HEK293T (cell line): ENCODE measurements at regions not wholly inside any gene's neighbourhood (a gene's known extent, or its start where the extent isn't known, plus 50 kb on each side); places are given as distances from the start of the nearest gene placed in this dataset.

Experiments used
- CTCF ChIA-PET: fragments of 350-600 bp; formaldehyde crosslinking; extraction: SDS; loops from one replicate; lab custom pipeline; 2021; ENCODE audit warnings: antibody characterized with exemption, inconsistent platforms; lab: Yijun Ruan, JAX
- POLR2A ChIA-PET: fragments of 350-600 bp; formaldehyde crosslinking; extraction: SDS; loops from one replicate; lab custom pipeline; 2020; ENCODE audit warnings: antibody characterized with exemption, inconsistent platforms; lab: Yijun Ruan, JAX
- DNase-seq: peaks from one replicate; pipeline ENCODE4 v3.0.0; 2012; ENCODE audit warnings: mixed read lengths; ENCODE audit errors: extremely low spot score
- ARNT ChIP-seq: fragments of 450-650 bp; IDR thresholded peaks from 2 replicates; pipeline ENCODE4 v1.6.1; 2017; ENCODE audit warnings: mild to moderate bottlenecking
- BHLHE40 ChIP-seq: fragments of 450-650 bp; IDR thresholded peaks from 2 replicates; pipeline ENCODE4 v1.6.1; 2016; ENCODE audit warnings: mild to moderate bottlenecking, moderate library complexity, borderline replicate concordance
- CTBP1 ChIP-seq: fragments of 450-650 bp; IDR thresholded peaks from 2 replicates; pipeline ENCODE4 v1.6.1; 2016; ENCODE audit warnings: borderline replicate concordance
- ELF4 ChIP-seq: fragments of 450-650 bp; IDR thresholded peaks from 2 replicates; pipeline ENCODE4 v1.6.1; 2017; ENCODE audit warnings: antibody characterized with exemption
- FOXA1 ChIP-seq: fragments of 450-650 bp; IDR thresholded peaks from 2 replicates; pipeline ENCODE4 v1.6.1; 2016; ENCODE audit warnings: mild to moderate bottlenecking
- FOXK2 ChIP-seq: fragments of 450-650 bp; IDR thresholded peaks from 2 replicates; pipeline ENCODE4 v1.6.1; 2016; ENCODE audit warnings: mild to moderate bottlenecking
- FOXM1 ChIP-seq: fragments of 450-650 bp; IDR thresholded peaks from 2 replicates; pipeline ENCODE4 v1.6.1; 2017; ENCODE audit warnings: mild to moderate bottlenecking, borderline replicate concordance
- HDGF ChIP-seq: fragments of 450-650 bp; IDR thresholded peaks from 2 replicates; pipeline ENCODE4 v1.6.1; 2017; ENCODE audit warnings: antibody characterized with exemption, borderline replicate concordance
- L3MBTL2 ChIP-seq: fragments of 450-650 bp; conservative IDR thresholded peaks from 2 replicates; pipeline ENCODE4 v1.6.1; 2016; ENCODE audit warnings: mild to moderate bottlenecking
- LEF1 ChIP-seq: fragments of 450-650 bp; IDR thresholded peaks from 2 replicates; pipeline ENCODE4 v1.6.1; 2017; ENCODE audit warnings: mild to moderate bottlenecking, borderline replicate concordance
- NFRKB ChIP-seq: fragments of 450-650 bp; IDR thresholded peaks from 2 replicates; pipeline ENCODE4 v1.6.1; 2016; ENCODE audit warnings: mild to moderate bottlenecking, moderate library complexity
- SP1 ChIP-seq: fragments of 450-650 bp; IDR thresholded peaks from 2 replicates; pipeline ENCODE4 v1.6.1; 2017
- SUZ12 ChIP-seq: fragments of 450-650 bp; IDR thresholded peaks from 2 replicates; pipeline ENCODE4 v1.6.1; 2016; ENCODE audit warnings: mild to moderate bottlenecking
- TARDBP ChIP-seq: fragments of 450-650 bp; IDR thresholded peaks from 2 replicates; pipeline ENCODE4 v1.6.1; 2016
- ZNF384 ChIP-seq: fragments of 450-650 bp; IDR thresholded peaks from 2 replicates; pipeline ENCODE4 v1.6.1; 2016
- TF ChIP-seq, protein P1 (sequence below): fragments of 450-650 bp; IDR thresholded peaks from 2 replicates; pipeline ENCODE4 v1.6.1; 2016

DNA sequence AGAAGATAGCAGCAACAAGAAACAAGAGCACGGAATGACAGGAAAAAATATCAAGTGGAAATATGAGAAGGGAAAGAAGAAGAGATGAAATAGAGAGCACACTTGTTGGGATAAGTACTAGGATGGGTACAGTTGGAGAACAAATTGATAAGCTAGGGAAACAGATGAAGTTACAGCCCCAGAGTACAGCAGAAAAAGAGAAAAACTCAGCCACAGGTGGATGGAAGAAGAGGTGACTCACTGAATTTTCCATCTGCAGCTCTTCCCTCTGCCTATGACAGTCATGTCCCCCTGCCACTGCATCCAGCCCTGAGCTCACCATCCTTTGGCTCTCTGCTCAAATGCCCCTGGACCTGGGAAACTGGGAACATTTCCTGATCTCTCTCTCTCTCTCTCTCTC, 209.0 kb downstream of the BCOR start:
- no peak for DNase-seq
- TF ChIP-seq FOXK2 (no peak), BHLHE40 (no peak), ELF4 (no peak), LEF1 (no peak), L3MBTL2 (no peak), TARDBP (no peak)
- POLR2A ChIA-PET = no interaction called here
- CTCF ChIA-PET = no interaction called here

DNA sequence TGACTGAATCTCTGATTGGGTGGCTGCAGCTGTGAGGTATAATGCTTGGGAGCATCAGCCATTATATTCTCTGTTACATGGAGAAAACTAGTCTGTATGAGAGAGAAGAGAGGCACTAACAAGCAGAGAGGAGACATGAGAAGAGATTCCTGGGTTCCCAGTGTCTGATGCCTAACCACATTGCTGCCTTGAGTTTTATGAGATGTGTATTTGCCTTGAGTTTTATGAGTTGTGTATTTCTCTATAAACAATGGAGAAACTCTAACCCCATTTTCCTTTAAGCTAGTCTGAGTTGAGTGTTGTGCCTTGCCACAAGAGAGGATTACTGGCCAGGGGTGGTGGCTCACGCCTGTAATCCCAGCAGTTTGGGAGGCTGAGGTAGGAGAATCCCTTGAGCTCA, 208.1 kb downstream of the BCOR start:
- TF ChIP-seq FOXM1 = no peak
- no peak for TF ChIP-seq L3MBTL2
- TF ChIP-seq HDGF = no peak
- TF ChIP-seq TARDBP = no peak
- no peak for TF ChIP-seq NFRKB
- CTCF ChIA-PET = no interaction called here
- no peak for DNase-seq
- POLR2A ChIA-PET = no interaction called here

DNA sequence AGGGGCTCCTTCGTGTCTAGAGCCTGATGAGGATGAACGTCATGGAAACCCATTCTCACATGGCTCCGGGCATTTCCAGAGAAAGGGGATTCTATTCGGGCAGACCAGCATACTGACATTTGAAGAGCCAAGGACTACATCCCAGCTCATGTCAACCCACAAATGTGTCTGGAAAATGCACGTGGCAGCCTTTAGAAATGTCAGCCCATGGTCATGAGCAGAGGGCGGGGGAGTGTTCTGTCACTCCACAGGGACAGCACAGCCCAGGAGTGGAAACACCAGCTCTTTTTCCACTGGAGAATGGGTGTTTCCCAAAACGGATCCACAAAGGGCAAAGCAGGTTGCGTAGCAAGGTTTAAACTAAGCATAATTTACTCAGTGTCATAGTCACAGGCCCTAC, 207.0 kb downstream of the BCOR start:
- ChIA-PET CTCF (no interaction called here), POLR2A (no interaction called here)
- no peak for DNase-seq
- TF ChIP-seq FOXM1 (no peak), ELF4 (no peak), SUZ12 (no peak), LEF1 (no peak), NFRKB (no peak), SP1 (no peak), HDGF (no peak)

DNA sequence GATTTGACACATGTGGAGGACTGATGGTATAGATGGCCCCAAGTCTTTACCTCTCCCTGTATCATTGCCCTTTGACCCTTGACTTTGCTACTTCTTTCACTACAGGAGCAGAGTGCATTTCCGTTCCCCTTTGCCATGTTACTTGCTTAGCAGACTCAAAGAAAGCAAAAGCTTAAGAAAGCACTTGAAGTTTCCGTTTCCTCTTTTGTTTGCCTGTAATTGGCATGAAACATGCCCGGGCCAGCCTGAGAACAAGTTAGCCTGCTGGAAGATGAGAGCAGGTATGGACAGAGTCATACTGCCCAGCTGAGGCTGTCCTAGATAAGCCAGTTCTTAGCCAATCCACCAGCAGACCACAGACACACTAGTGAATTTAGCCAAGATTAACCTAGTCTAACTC, 206.0 kb downstream of the BCOR start:
- no peak for DNase-seq
- POLR2A ChIA-PET = no interaction called here
- CTCF ChIA-PET = no interaction called here
- no peak for TF ChIP-seq ZNF384
- TF ChIP-seq BHLHE40 = no peak
- TF ChIP-seq ARNT = no peak
- TF ChIP-seq, protein P1, sequence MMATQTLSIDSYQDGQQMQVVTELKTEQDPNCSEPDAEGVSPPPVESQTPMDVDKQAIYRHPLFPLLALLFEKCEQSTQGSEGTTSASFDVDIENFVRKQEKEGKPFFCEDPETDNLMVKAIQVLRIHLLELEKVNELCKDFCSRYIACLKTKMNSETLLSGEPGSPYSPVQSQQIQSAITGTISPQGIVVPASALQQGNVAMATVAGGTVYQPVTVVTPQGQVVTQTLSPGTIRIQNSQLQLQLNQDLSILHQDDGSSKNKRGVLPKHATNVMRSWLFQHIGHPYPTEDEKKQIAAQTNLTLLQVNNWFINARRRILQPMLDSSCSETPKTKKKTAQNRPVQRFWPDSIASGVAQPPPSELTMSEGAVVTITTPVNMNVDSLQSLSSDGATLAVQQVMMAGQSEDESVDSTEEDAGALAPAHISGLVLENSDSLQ = no peak
- no peak for TF ChIP-seq HDGF
- TF ChIP-seq ELF4 = no peak
- TF ChIP-seq NFRKB = no peak

DNA sequence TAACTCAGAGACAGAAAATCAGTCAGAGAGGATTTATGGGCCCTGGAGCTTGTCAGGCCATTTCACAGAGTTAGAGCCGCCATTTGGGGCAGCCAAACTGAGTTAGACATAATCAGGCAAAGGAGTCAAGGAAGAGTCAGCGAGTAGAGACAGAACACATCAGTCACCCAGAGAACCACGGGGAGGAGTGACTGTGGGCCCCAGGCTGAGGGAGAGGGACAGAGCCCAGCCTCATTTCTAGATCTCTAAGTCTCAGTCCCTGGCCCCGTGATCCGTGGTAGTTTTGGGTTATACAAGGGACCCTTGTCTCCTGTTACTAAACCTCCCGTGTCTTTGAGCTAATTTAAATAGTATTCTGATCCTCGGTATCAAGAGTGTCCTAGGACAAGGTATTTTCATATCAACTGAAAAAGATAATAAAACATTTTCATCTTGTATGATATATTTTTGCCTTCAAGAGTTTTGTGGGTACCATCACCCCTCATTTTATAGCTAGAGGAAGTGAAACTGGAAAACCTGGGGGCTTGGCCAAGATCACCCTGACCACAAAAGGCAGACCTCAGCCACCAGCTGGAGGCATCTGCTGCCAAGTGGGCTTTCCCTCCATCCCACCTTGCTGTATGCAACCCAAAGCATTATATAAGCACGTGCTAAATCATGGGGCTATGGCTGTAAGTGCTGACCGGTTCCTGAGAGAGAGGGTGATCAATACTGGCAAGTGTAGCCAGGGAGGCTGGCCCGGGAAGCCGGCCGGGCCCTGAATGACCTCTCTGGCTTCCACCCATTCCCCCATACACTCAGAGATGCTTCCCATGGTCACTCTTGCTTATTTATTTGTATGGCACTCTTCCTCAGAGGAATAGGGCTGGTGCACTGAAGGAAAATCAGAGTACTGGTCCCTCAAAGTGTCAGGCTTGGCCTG, 204.1 kb downstream of the BCOR start:
- TF ChIP-seq FOXA1 = no peak
- TF ChIP-seq SP1 = no peak
- TF ChIP-seq NFRKB = no peak
- no peak for TF ChIP-seq ELF4
- TF ChIP-seq HDGF = no peak
- no peak for TF ChIP-seq L3MBTL2
- TF ChIP-seq FOXK2 = no peak
- TF ChIP-seq BHLHE40 = no peak
- TF ChIP-seq ARNT = no peak
- TF ChIP-seq TARDBP = no peak
- TF ChIP-seq FOXM1 = no peak
- TF ChIP-seq ZNF384 = no peak
- TF ChIP-seq CTBP1 = no peak
- no peak for TF ChIP-seq SUZ12
- TF ChIP-seq, protein P1 = no peak
- no peak for TF ChIP-seq LEF1
- ChIA-PET CTCF (no interaction called here), POLR2A (no interaction called here)
- no peak for DNase-seq

DNA sequence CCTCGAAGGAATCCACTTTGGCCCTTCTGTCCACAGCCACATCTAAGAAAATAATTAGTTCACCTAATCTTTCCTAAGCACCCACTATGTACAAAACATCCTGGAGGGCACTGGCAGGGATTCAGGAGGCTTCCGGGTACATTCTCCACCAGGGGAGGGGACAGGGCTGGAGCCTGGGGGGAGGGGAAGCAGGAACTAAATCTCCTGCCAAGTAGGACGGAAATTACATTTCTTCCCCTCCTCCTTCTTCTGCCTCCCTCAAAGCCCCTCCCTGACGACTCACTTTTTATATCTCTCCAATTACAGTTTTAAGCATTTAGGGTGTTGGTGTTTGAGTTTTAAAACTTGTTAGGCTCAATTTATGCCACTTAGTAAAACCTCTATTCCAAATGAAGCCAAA, 203.1 kb downstream of the BCOR start:
- POLR2A ChIA-PET = no interaction called here
- TF ChIP-seq NFRKB (no peak), BHLHE40 (no peak), SUZ12 (no peak), L3MBTL2 (no peak), HDGF (no peak), FOXK2 (no peak), LEF1 (no peak), ELF4 (no peak)
- no peak for DNase-seq
- CTCF ChIA-PET = no interaction called here

DNA sequence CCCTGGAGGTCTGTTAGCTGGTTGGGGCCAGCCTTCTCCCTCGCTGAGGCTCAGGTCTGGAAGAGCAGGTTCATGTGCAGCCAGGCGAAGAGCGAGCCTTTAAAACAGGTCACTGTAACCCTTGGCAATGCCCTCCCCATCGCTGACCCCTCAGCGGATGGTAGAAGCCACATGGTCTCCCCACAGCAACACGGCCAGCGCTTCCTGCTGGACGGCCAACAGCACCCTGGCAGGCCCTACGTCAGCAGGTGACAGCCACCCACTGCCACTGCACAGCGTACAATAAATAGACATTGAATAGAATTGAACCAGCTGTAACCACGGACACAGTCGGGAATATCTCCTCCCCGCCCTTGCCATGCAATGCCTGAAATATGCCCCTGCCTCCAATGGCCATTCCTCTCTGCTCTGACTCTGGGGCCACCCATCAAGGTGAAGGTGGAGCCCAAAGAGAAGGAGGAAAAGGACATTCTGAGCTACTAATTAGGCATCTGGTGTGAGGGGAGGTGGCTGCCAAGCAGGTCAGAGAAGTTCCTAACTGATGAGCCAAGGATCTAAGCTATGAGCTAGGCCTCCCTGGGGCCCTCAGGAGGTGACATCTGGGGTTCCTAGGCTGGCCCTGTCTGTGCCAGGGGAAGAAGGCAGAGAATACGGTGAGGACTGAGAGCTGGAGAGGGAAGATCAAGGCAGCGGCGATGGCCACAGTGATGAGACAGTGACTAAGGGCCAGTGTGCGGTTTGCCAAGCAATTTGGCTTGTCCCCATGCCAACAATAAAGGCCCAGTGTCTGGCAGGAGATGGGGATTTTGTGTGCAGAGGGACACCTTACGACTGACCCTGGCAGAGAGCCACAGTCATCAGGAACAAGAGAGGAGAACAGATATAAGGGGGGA, 202.3 kb downstream of the BCOR start:
- no peak for DNase-seq
- POLR2A ChIA-PET = no interaction called here
- CTCF ChIA-PET = no interaction called here
- no peak for TF ChIP-seq NFRKB
- no peak for TF ChIP-seq ZNF384
- no peak for TF ChIP-seq SUZ12
- no peak for TF ChIP-seq FOXK2
- TF ChIP-seq BHLHE40 = no peak
- TF ChIP-seq CTBP1 = no peak
- TF ChIP-seq, protein P1 = no peak
- no peak for TF ChIP-seq HDGF
- no peak for TF ChIP-seq SP1
- TF ChIP-seq ELF4 = no peak
- no peak for TF ChIP-seq ARNT
